ENCODE measurements at regions not wholly inside any gene's neighbourhood (a gene's known extent, or its start where the extent isn't known, plus 50 kb on each side); places are given as distances from the start of the nearest gene placed in this dataset.

DNA sequence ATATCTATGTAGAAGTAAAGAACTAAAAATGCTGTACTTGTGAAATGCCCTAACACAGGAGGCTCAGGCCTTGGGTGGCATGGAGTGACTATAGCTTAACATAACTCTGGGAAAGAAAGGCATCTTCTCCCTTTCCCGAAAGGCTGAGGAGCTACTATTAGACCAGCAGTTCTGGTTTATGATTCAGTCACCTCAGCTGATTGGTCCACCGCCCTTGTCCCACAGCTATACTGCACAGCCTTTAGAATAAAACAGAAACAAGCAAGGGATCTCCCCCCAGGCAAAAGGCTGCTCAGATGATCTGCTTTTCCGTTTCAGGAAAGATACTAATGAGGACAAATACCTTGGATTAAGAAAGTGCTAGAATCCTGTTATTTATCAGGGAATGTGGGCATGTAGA is 171.3 kb downstream of the SNCA start:
- no peak for DNase-seq

DNA sequence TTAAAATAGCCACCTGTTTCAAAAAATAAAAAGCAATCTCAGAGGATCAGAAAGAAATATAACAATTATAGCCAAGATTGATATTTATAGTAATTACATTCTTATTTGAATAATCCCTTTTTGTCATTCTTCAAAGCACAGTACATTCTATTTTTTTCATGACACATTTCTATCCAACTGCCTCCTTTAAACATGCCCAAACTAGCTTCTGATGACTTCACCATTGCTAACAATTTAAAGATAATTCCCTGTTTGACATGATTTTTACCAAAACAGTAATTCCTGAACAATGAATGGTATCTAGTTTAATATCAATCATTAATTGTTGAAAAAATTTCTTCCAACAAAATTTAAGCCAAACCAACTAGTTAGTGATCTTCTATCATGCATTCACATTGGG is 172.4 kb downstream of the SNCA start:
- DNase-seq: no peak

DNA sequence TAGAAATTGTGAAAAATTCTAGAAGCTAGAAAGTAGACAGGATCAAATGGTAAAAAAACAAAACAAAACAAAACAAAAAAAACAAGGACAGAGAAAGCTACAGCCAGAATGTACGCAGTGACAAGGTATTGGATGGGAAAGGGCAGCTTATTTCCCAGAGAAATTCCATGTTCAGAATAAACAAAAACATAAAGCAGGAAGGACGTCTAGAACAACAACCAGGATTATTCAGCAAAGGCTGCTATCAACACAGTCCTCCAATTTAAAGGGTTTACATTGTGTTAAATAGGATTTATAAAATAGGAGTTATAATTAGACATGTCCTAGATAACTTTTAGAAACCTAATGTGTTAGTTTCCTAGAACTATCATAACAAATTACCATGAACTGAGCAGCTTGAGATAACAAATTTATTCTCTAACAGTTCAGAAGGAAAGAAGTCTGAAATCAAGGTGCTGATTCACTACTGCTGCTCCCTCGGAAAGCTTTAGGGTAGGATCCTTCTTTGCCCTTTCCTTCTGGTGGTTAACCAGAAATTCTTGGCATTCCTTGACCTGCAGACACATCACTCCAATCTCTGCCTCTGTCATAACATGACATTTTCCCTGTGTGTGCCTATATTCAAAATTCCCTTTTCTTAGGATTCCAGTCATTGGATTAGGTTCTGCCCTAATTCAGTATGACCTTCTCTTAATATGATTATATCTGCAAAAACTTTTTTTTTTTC is 175.6 kb downstream of the SNCA start:
- DNase-seq: no peak

- no peak for DNase-seq
These were observed 176.4 kb downstream of the SNCA start for GRCh38 chr4:89660444-89661172.

DNA sequence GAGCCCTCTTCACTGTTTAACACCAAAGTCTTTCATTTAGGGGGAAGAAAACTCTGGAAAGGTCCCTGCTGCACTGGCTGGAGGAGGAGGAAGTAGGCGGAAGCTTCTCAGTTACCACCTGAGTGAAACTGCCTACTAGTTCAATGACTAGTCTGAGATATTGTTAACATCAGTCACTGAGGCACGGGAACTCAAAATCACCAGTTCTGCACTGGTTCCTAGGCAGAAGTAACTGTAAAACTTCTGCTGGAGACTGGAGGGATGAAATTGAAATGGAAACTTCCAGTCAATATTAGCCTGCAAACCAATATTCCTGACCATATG is 178.3 kb downstream of the SNCA start:
- DNase-seq: no peak

GRCh38 chr4:89657931-89658700 is 178.8 kb downstream of the SNCA start:
- no peak for DNase-seq

DNA sequence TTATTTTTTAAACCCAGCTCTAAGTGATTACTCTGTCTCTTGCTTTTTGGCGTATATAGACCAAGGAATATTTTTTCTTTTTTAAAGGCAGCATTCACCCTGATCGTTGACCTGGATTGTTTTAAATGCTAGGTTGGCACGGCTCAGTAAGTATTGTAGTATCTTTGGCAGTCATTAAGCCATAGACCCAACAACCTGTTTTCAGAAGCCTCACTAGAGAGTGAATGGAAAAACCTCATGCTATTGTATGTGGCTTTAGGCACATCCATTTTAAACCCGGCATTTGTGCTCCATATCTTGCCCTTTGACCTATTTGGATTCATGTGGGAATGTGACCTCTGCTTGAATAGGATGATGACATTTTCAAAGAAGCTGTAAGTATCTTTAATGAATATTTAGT is 183.9 kb downstream of the SNCA start:
- DNase-seq: no peak

DNA sequence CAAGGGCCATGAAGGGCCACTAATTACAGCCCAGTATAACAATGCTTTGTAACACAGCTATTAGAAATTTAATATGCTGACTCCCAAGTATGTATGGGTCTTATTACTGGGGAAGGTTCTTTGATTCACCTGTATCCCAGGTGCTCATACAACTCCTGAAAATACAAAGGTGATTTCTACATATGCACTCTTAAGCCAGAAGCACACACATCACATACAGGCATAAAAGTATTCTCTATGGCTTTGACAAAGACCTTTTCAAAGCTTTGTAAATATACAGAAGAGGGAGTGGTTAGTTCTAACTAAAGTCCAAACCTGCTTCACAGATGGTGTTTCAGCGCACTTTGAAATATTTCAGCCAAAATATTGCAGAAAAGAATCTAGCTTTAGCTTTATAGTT is 191.5 kb downstream of the SNCA start:
- no peak for DNase-seq

DNA sequence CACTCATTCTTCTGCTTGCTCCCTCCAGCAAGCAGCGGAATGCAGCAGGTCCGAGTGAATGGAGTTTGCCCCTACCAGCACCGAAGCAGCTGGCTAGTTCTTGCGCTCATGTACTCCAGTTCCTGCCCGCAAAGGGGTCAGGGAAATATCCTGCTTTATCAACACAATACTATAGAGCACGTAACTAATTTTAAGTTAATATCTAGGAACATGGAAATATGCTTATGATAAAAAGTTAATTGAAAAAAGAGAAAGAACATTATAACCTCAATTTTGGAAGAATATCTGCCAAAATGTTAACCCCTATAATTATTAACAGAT is 195.6 kb downstream of the SNCA start:
- no peak for DNase-seq

- no peak for DNase-seq
These were observed 196.2 kb downstream of the SNCA start for GRCh38 chr4:89640620-89641366.

GRCh38 chr4:89639395-89639794 is 197.6 kb downstream of the SNCA start:
- no peak for DNase-seq

- no peak for DNase-seq
These were observed 211.2 kb downstream of the SNCA start for GRCh38 chr4:89625599-89626293.

GRCh38 chr4:89619206-89619962 is 217.6 kb downstream of the SNCA start:
- no peak for DNase-seq

DNA sequence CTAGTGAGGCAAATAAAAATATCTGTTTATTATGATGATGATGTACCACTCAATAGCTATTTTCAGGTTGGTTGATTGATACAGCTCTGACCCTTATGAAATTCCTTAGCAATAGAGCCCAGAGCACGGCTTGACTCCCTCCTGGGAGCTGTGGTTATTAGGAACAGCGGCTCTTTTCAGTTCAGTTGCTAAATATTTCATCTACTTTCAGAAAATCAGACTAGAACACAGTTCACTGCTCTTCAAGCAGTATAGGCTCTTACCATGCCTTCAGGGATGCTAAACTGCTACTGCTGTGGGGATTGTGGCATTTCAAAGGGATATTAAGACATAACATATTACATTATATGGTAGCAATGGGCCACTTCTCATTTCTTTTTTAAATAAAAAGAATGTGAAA is 218.8 kb downstream of the SNCA start:
- DNase-seq: no peak

DNA sequence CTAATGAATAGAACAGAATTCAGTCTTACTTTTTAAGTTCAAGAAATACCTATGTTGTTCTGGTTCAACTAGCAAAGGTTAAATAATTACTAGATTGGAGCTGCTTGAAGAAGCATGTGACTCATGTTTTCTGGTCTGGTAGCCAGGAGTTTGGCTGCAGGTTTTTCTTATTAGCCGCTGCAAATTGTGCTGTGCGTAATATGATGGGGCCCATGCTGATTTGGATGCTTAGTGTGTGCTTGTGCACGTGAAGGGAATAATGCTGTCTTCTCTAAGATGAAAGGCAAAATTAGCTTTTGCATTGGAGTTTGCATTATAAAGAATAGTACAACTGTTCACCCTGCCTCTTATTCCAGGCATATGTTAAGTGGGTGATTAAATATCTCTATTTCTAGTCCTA is 219.6 kb downstream of the SNCA start:
- no peak for DNase-seq

- DNase-seq: no peak
These were observed 220.6 kb downstream of the SNCA start for GRCh38 chr4:89616382-89616781.

DNA sequence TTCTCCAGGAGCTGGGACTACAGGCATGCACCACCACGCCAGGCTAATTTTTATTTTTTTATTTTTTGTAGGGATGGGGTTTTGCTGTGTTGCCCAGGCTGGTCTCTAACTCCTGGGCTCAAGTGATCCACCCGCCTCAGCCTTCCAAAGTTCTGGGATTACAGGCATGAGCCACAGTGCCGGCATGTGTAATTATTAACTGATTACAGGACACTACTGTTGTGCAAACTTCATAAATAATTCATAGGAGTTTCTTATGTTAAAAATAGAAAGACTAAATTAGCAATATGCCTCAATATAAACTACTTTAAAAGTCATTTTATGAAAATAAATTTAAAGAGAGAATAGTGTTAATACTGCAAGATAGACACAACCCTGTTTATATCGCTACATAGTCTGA is 221.9 kb downstream of the SNCA start:
- DNase-seq: no peak

- no peak for DNase-seq
These were observed 222.8 kb downstream of the SNCA start for GRCh38 chr4:89614155-89614554.

DNA sequence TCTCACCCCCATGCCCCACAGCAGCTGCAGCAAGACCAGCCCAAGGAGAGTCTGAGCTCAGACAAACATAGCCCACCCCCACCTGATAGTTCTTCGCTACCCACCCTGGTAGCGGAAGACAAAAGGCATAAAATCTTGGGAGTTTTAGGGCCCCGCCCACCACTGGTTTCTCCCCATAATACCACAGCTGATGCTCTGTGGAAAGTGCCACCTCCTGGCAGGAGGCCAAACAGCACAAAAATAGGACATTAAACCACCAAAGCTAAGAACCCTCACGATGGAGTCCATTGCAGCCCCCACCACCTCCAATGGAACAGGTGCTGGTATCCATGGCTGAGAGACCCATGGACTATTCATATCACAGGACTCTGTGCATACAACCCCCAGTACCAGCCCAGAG is 226.7 kb downstream of the SNCA start:
- DNase-seq: no peak

DNA sequence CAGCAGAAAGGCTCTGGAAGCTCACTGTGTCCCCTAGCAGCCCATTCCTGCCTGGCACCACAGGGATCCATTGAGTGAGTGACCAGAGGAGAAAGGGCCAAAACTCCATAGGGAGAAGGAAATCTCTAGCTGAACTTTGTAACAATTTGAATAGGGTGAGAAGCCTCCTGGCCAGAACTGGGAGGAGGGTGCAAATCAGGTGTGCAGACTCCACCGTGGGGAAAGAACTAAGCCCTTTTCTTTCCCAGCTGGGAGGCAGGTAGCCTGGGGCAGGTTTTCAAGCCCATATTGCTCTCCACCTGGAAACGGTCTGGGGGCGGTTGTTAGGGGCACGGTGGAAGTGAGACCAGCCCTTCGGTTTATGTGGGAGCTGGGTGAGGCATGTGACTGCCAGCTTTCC is 227.2 kb downstream of the SNCA start:
- no peak for DNase-seq

GRCh38 chr4:89604951-89605350 is 232.0 kb downstream of the SNCA start:
- DNase-seq: no peak

DNA sequence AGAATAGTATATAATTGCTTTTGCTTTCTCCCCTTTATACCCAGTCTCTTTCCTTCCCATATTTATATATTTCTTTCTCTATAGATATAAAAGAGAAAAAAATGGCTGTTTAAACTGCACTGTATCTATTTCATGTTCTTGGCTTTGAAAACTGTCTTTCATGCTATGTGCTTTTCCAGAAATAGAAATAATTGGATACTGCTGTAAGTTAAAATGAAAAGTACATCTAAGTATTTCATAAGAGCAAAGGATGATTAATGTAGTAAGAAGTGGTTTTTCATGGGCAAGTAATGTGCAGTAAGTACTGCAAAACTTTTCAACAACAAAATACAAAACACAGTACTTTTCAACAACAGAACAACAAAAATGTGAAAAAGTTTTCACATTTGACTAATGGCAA is 237.9 kb downstream of the SNCA start:
- no peak for DNase-seq

All from skin of body (tissue), 1 donor.